ENCODE measurements at regions not wholly inside any gene's neighbourhood (a gene's known extent, or its start where the extent isn't known, plus 50 kb on each side); places are given as distances from the start of the nearest gene placed in this dataset.

GRCh38 chr2:128436479-128437203 is 118.0 kb upstream of the HS6ST1 start:
- H3K9me3 Mint-ChIP-seq, result no peaks in the 10 kb centered on the region
- peaks cover 12% of the 10 kb centered on the region for H3K27me3 Mint-ChIP-seq
- POLR2A ChIA-PET, result no interaction called here
- H3K27ac Mint-ChIP-seq, result no peak overlapping the region
- H3K36me3 Mint-ChIP-seq (ENCODE audit: low read depth), result no peaks in the 10 kb centered on the region
- no peak for DNase-seq
- CTCF ChIA-PET, result interaction anchor here (0.6 kb wide), 1 partner anchor 182 kb away, joined by 4 read pairs; no protein-coding TSS in a partner anchor
- no peak overlapping the region for H3K4me3 Mint-ChIP-seq
- H3K4me1 Mint-ChIP-seq, result peaks cover 4% of the 10 kb centered on the region

- no peak for DNase-seq
- H3K36me3 Mint-ChIP-seq (ENCODE audit: low read depth), result no peaks in the 10 kb centered on the region
- no peaks in the 10 kb centered on the region for H3K9me3 Mint-ChIP-seq
- ChIA-PET CTCF (interaction anchor here (0.6 kb wide), 1 partner anchor 182 kb away, joined by 4 read pairs; no protein-coding TSS in a partner anchor), POLR2A (no interaction called here)
- peaks cover 4% of the 10 kb centered on the region for H3K4me1 Mint-ChIP-seq
- peaks cover 9% of the 10 kb centered on the region for H3K27me3 Mint-ChIP-seq
- no peak overlapping the region for H3K4me3 Mint-ChIP-seq
- no peak overlapping the region for H3K27ac Mint-ChIP-seq
Observed at GRCh38 chr2:128437204-128437565, 118.5 kb upstream of the HS6ST1 start.

- no peaks in the 10 kb centered on the region for H3K9me3 Mint-ChIP-seq
Observed at GRCh38 chr2:128438091-128438490, 119.4 kb upstream of the HS6ST1 start.

DNA sequence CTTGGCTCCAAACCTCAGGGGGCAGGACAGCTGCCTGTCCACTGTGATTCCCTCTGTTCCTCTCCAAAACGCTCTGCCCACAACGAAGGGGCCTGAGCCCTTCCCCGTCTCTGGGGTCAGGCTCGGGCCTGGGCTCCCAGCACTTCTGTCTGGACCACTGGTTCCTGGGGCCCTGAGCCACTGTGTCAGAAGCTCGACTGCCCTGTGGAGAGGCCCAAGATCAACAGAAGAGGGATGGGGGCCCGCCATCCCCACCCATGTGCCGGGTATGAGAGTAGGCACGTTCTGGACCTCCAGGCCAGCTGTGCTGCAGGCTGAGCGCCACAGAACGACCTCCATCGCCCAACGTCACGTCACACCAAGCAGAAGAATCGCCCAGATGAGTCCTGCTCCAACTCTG is 119.9 kb upstream of the HS6ST1 start:
- no peak overlapping the region for H3K27ac Mint-ChIP-seq
- H3K9me3 Mint-ChIP-seq, result no peaks in the 10 kb centered on the region
- H3K4me3 Mint-ChIP-seq, result no peak overlapping the region
- CTCF ChIA-PET, result interaction anchor here (1.5 kb wide), 1 partner anchor 35 kb away, joined by 4 read pairs; no protein-coding TSS in a partner anchor
- H3K27me3 Mint-ChIP-seq, result peaks cover 5% of the 10 kb centered on the region
- H3K36me3 Mint-ChIP-seq (ENCODE audit: low read depth), result no peaks in the 10 kb centered on the region
- peaks cover 4% of the 10 kb centered on the region for H3K4me1 Mint-ChIP-seq
- DNase-seq, result no peak
- POLR2A ChIA-PET, result no interaction called here

More at GRCh38 chr2:128438091-128438490, 119.4 kb upstream of the HS6ST1 start:
- DNase-seq, result no peak
- peaks cover 4% of the 10 kb centered on the region for H3K4me1 Mint-ChIP-seq
- H3K27me3 Mint-ChIP-seq, result peaks cover 5% of the 10 kb centered on the region
- CTCF ChIA-PET, result no interaction called here
- H3K27ac Mint-ChIP-seq, result no peak overlapping the region
- POLR2A ChIA-PET, result no interaction called here
- H3K4me3 Mint-ChIP-seq, result no peak overlapping the region
- H3K36me3 Mint-ChIP-seq (ENCODE audit: low read depth), result no peaks in the 10 kb centered on the region

- ChIA-PET POLR2A (no interaction called here), CTCF (interaction anchor here (1.5 kb wide), 1 partner anchor 34 kb away, joined by 4 read pairs; no protein-coding TSS in a partner anchor)
- DNase-seq, result no peak
- Mint-ChIP-seq H3K4me3 (no peak overlapping the region), H3K27ac (no peak overlapping the region), H3K9me3 (no peaks in the 10 kb centered on the region), H3K4me1 (peaks cover 4% of the 10 kb centered on the region), H3K36me3 (ENCODE audit: low read depth) (no peaks in the 10 kb centered on the region), H3K27me3 (peaks cover 5% of the 10 kb centered on the region)
Observed at GRCh38 chr2:128439031-128439790, 120.5 kb upstream of the HS6ST1 start.

DNA sequence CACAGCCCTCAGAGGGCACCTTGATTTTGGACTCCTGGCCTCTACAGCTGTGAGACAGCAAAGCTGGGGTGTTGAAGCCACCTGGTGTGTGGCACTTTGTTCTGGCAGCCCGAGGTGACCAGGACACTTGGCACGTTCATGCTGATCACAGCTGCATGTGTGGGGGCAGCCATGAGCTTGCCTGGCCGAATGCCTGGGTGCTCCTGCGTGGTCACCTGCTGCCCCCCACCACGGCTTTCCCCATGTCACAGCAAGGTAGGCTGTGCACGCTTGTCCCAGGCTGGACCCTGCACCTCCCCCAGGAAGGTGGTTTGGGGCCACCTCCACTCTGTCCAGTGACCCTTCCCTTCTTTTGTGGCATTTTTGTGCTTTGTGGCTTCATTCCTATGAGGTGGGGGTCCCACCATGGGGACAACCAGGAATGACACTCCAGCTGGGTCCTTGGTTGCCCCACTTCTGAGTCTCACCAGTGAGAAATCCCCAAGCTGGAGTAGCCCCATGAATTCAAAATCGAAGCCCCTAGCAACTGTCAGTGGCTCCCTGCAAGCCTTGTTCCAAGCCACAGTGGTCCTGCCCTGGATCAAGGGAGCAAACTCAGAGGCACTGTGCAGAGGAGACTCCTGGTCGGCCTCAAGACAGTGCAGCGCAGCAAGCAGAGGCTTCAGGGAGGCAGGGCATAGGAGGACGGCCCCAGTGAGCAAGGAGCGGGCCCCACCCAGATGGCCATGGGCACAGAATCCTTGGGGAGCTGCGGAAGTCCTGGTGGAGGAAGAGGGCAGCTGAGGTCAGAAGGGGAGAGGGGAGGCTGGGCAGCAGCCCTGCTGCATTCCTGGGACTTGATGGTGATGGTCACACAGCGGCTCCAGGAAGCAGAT is 121.4 kb upstream of the HS6ST1 start:
- no peaks in the 10 kb centered on the region for H3K9me3 Mint-ChIP-seq
- no peak overlapping the region for H3K4me3 Mint-ChIP-seq
- peaks cover 5% of the 10 kb centered on the region for H3K27me3 Mint-ChIP-seq
- H3K4me1 Mint-ChIP-seq, result peaks cover 4% of the 10 kb centered on the region
- no peaks in the 10 kb centered on the region for H3K36me3 Mint-ChIP-seq (ENCODE audit: low read depth)
- ChIA-PET CTCF (interaction anchor here (1.5 kb wide), 1 partner anchor 33 kb away, joined by 4 read pairs; no protein-coding TSS in a partner anchor), POLR2A (no interaction called here)
- no peak for DNase-seq
- no peak overlapping the region for H3K27ac Mint-ChIP-seq

- CTCF ChIA-PET, result no interaction called here
- H3K27ac Mint-ChIP-seq, result no peak overlapping the region
- no peak for DNase-seq
Observed at GRCh38 chr2:128440666-128441340, 122.1 kb upstream of the HS6ST1 start.

DNA sequence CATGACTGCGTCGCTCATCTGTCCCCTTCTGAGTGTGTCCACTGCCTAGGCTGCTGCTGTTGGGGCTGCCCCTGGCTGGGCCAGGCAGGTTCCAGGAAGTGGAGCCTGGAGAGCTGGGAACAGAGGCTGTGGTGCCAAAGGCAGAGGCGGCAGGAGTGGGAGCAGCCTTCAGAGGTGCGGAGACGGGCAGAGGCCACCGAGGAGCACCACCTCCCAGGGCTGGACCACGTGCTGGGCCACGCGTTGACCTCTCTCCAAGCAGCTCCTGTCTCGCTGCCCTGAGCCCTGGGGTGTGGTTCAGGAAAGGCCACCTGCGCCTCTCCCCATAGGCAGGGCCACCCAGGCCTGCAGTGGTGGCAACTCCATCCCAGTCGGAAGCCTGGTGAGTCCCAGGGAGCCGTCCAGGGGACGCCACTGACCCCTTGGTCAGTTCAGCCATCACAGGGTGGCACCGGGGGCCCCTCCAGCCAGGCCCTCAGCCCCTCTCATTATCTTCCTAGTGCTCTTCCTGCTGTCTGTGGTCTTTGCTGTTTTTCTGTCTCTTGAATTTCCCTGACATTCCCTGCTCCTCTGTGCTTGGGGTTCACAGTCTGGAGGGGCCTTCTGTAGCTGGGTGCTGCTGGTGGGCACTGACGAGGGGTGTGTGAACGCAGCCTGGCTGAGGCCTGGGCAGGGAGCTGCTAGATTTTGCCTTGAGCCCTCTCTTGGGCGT is 122.8 kb upstream of the HS6ST1 start:
- no peaks in the 10 kb centered on the region for H3K36me3 Mint-ChIP-seq (ENCODE audit: low read depth)
- peaks cover 4% of the 10 kb centered on the region for H3K4me1 Mint-ChIP-seq
- DNase-seq, result no peak
- H3K9me3 Mint-ChIP-seq, result no peaks in the 10 kb centered on the region
- POLR2A ChIA-PET, result no interaction called here
- CTCF ChIA-PET, result no interaction called here
- H3K27ac Mint-ChIP-seq, result no peak overlapping the region
- no peaks in the 10 kb centered on the region for H3K27me3 Mint-ChIP-seq
- H3K4me3 Mint-ChIP-seq, result no peak overlapping the region

More at GRCh38 chr2:128440666-128441340, 122.1 kb upstream of the HS6ST1 start:
- H3K27me3 Mint-ChIP-seq, result peaks cover under 1% of the 10 kb centered on the region
- H3K36me3 Mint-ChIP-seq (ENCODE audit: low read depth), result no peaks in the 10 kb centered on the region
- peaks cover 4% of the 10 kb centered on the region for H3K4me1 Mint-ChIP-seq
- H3K9me3 Mint-ChIP-seq, result no peaks in the 10 kb centered on the region
- H3K4me3 Mint-ChIP-seq, result no peak overlapping the region
- POLR2A ChIA-PET, result no interaction called here

DNA sequence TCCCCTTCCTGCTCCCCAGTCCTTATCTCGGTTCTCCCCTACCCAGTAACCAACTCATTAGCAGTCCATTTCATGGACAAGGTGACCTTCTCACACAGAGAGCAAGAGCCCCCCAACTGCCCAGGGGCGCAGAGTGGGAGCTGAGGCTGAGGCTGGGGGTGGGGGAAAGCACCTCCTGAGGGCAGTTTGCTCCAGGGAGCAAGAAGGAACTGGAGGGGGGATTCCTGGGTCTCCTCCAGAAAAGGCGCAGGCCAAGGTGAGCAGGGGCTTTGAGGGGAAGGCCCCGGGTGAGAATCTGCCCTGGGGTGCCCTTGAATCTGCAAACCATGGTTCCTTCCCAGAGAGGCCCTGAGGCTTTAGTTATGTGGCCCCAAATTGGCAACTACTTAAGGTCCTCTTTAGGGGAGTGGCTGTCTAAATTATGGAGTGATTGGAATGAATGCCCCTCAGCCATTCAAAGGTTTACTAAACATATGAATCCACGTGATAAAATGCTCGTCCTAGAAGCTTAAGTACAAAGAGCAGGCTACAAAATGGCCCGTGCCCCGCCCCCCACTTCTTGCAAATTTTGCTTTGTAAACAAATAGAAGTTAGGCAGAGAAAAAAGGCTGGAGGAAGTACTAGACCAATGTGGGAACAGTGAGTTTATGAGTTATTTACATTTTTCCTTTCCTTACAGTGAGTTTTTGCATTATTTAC is 123.5 kb upstream of the HS6ST1 start:
- Mint-ChIP-seq H3K9me3 (no peaks in the 10 kb centered on the region), H3K27me3 (no peaks in the 10 kb centered on the region), H3K36me3 (ENCODE audit: low read depth) (no peaks in the 10 kb centered on the region), H3K4me3 (no peak overlapping the region), H3K27ac (no peak overlapping the region), H3K4me1 (no peaks in the 10 kb centered on the region)
- DNase-seq, result no peak
- POLR2A ChIA-PET, result no interaction called here
- CTCF ChIA-PET, result no interaction called here

- H3K9me3 Mint-ChIP-seq, result no peaks in the 10 kb centered on the region
- H3K27me3 Mint-ChIP-seq, result no peaks in the 10 kb centered on the region
- no peak for DNase-seq
- POLR2A ChIA-PET, result no interaction called here
- H3K4me1 Mint-ChIP-seq, result no peaks in the 10 kb centered on the region
- CTCF ChIA-PET, result no interaction called here
- H3K4me3 Mint-ChIP-seq, result no peak overlapping the region
- H3K36me3 Mint-ChIP-seq (ENCODE audit: low read depth), result no peaks in the 10 kb centered on the region
- H3K27ac Mint-ChIP-seq, result no peak overlapping the region
Observed at GRCh38 chr2:128442891-128443302, 124.2 kb upstream of the HS6ST1 start.

DNA sequence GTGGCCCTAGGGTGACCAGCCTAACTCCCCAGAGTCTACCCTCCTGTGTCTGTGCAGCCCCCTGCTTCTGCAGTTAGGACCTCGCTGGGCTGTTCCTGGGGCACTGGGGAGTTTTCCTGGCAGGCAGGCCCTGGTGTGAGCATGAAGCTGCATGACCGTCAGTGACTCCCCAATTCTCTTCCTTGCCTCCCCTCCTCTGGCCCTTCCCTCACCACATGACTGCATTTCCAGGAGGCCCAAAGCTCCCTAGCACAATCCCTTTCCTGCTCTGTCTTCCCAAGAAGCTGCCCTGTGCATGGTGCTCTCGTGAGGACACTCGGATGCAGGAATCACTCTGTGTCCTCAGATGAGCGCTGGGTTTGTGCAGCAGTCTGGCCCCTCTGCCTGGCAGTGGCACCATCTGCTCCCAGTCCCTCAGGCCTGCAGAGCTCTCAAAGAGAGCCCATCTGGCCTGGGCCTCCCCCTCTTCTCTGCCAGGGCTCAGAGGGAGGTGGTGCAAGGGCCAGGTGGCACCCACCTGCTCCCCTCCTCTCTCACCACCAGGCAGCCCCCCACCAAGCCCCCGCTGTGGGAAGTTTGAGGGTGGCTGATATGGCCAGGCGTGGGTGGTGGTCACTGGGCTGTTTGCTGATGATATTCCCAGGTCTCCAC is 125.6 kb upstream of the HS6ST1 start:
- Mint-ChIP-seq H3K27me3 (no peaks in the 10 kb centered on the region), H3K27ac (no peak overlapping the region), H3K4me3 (no peak overlapping the region), H3K36me3 (ENCODE audit: low read depth) (no peaks in the 10 kb centered on the region), H3K4me1 (no peaks in the 10 kb centered on the region), H3K9me3 (no peaks in the 10 kb centered on the region)
- DNase-seq, result no peak
- ChIA-PET POLR2A (no interaction called here), CTCF (no interaction called here)
